Neural progenitor cell (in vitro differentiated cells): ENCODE measurements at regions not wholly inside any gene's neighbourhood (a gene's known extent, or its start where the extent isn't known, plus 50 kb on each side); places are given as distances from the start of the nearest gene placed in this dataset.
"Not testable (repeated sequence)": the region's sequence is repeated elsewhere in the genome, so short reads cannot be mapped to it uniquely, and the experiment has no call there.

ENCODE experiments used
- DNase-seq: peaks from one replicate; pipeline ENCODE4 v3.0.0-alpha.2; 2016; ENCODE audit warnings: low spot score
- H2AFZ ChIP-seq: fragments of 200-600 bp; sonication (generic); replicated peaks from 2 replicates; pipeline ENCODE4 v1.6.1; 2016; ENCODE audit warnings: antibody characterized with exemption
- H3F3A ChIP-seq: fragments of 200-600 bp; sonication (generic); 2 replicates; pipeline ENCODE4 v1.6.1; 2016; ENCODE audit warnings: antibody characterized with exemption, low read depth
- H3K27ac ChIP-seq: fragments of 200-600 bp; sonication (generic); 2 replicates; pipeline ENCODE4 v1.5.1; 2016; ENCODE audit warnings: mild to moderate bottlenecking
- H3K27me3 ChIP-seq: fragments of 200-600 bp; sonication (generic); 2 replicates; pipeline ENCODE4 v1.6.1; 2016; ENCODE audit warnings: mild to moderate bottlenecking, moderate library complexity
- H3K36me3 ChIP-seq: fragments of 200-600 bp; sonication (generic); 2 replicates; pipeline ENCODE4 v1.5.1; 2016
- H3K4me1 ChIP-seq: fragments of 200-600 bp; sonication (generic); 2 replicates; pipeline ENCODE4 v1.6.1; 2016; ENCODE audit warnings: mixed run types
- H3K4me2 ChIP-seq: fragments of 200-600 bp; sonication (generic); 2 replicates; pipeline ENCODE4 v1.6.1; 2016
- H3K4me3 ChIP-seq: fragments of 200-600 bp; sonication (generic); 2 replicates; pipeline ENCODE4 v1.5.1; 2016
- H3K79me2 ChIP-seq: fragments of 200-600 bp; sonication (generic); 2 replicates; pipeline ENCODE4 v1.6.1; 2016; ENCODE audit warnings: low read depth
- H3K9ac ChIP-seq: fragments of 200-600 bp; sonication (generic); 2 replicates; pipeline ENCODE4 v1.6.1; 2016
- H3K9me3 ChIP-seq: fragments of 200-600 bp; sonication (generic); 2 replicates; pipeline ENCODE4 v1.5.1; 2016; ENCODE audit warnings: low read depth
- H4K20me1 ChIP-seq: fragments of 200-600 bp; sonication (generic); 2 replicates; pipeline ENCODE4 v1.6.1; 2016; ENCODE audit warnings: low read depth
- H3K27ac Mint-ChIP-seq: 3 replicates; pipeline ENCODE4 v1.8.0; 2021; ENCODE audit warnings: mixed read lengths
- H3K27me3 Mint-ChIP-seq: 2 replicates; pipeline ENCODE4 v1.8.0; 2022; ENCODE audit warnings: low read depth, mild to moderate bottlenecking, inconsistent platforms, moderate library complexity, mixed read lengths; ENCODE audit not compliant: insufficient read depth
- H3K36me3 Mint-ChIP-seq: 3 replicates; pipeline ENCODE4 v1.8.0; 2021; ENCODE audit warnings: mixed read lengths
- H3K4me1 Mint-ChIP-seq: 3 replicates; pipeline ENCODE4 v1.8.0; 2021; ENCODE audit warnings: mixed read lengths
- H3K4me3 Mint-ChIP-seq: 3 replicates; pipeline ENCODE4 v1.8.0; 2021; ENCODE audit warnings: mild to moderate bottlenecking, moderate library complexity, mixed read lengths
- H3K9me3 Mint-ChIP-seq: 3 replicates; pipeline ENCODE4 v1.8.0; 2020; ENCODE audit warnings: mixed read lengths
- EZH2 ChIP-seq: fragments of 200-600 bp; sonication (generic); IDR thresholded peaks from 2 replicates; pipeline ENCODE4 v1.6.1; 2017; ENCODE audit warnings: antibody characterized with exemption, mild to moderate bottlenecking, moderate library complexity
- EZH2phosphoT487 ChIP-seq: fragments of 200-600 bp; sonication (generic); IDR thresholded peaks from 2 replicates; pipeline ENCODE4 v1.6.1; 2017; ENCODE audit warnings: antibody characterized with exemption
- TF ChIP-seq, protein P1 (sequence below): fragments of 200-600 bp; sonication (generic); IDR thresholded peaks from 2 replicates; pipeline ENCODE4 v1.5.1; 2017; ENCODE audit warnings: antibody characterized with exemption, mild to moderate bottlenecking

GRCh38 chr21:9732605-9733004, 788.8 kb upstream of the TPTE start:
- not testable (repeated sequence) for H3K4me3 Mint-ChIP-seq, H3K27me3 ChIP-seq, H3K4me2 ChIP-seq, H3K27me3 Mint-ChIP-seq, H3K27ac ChIP-seq, H3K4me3 ChIP-seq, H3K79me2 ChIP-seq, H2AFZ ChIP-seq, H3K9ac ChIP-seq, H3K27ac Mint-ChIP-seq, H3K4me1 Mint-ChIP-seq, H4K20me1 ChIP-seq, DNase-seq, H3F3A ChIP-seq, H3K36me3 ChIP-seq, H3K4me1 ChIP-seq, H3K36me3 Mint-ChIP-seq
- H3K9me3 Mint-ChIP-seq, result peaks cover 19% of the 10 kb centered on the region
- H3K9me3 ChIP-seq, result peaks cover 83% of the 10 kb centered on the region

DNA sequence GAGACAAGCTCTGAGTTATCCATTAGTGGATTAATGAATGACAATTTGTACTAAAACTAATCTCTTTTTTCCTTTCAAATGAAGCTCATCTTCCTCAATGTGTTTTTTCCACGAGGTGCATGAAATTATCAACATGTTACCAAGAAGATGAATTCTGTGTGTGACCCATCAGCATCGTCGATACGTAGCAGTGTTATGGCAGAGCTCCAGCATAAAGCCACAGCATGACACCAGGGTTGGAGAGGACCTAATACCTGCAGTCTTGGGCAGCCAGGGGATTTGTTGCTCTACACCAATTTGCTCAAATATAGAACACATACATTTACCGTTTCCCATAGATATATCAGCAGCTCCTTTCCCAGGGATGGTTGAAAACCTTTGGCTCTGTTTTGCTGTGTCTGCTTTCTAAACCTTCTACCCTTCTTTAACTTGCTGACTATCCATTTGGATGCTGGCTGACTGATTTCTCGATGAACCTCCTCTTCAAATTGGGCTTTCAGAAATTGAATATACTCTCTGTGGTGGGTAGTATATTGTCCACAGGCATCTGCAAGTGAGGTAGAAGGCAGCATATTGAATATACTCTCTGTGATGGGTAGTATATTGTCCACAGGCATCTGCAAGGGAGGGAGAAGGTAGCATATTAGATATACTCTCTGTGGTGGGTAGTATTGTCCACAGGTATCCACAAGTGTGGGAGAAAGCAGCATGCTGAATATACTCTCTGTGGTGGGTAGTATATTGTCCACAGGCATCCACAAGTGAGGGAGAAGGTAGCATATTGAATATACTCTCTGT, 787.4 kb upstream of the TPTE start:
- H3K27ac Mint-ChIP-seq, H3K36me3 ChIP-seq, DNase-seq, H3F3A ChIP-seq, H3K4me3 Mint-ChIP-seq, H3K36me3 Mint-ChIP-seq, H2AFZ ChIP-seq, H3K27ac ChIP-seq, H3K4me3 ChIP-seq, H4K20me1 ChIP-seq, H3K79me2 ChIP-seq, H3K9ac ChIP-seq, H3K4me1 ChIP-seq, H3K27me3 Mint-ChIP-seq, H3K4me1 Mint-ChIP-seq, H3K27me3 ChIP-seq, H3K9me3 Mint-ChIP-seq, H3K4me2 ChIP-seq: not testable (repeated sequence)
- peaks cover 83% of the 10 kb centered on the region for H3K9me3 ChIP-seq

GRCh38 chr21:9735421-9735961, 785.9 kb upstream of the TPTE start:
- Histone ChIP-seq H3F3A (no peaks in the 10 kb centered on the region), H3K36me3 (no peaks in the 10 kb centered on the region), H3K27me3 (no peaks in the 10 kb centered on the region), H3K4me1 (no peaks in the 10 kb centered on the region), H4K20me1 (no peaks in the 10 kb centered on the region), H3K9ac (no peak overlapping the region), H2AFZ (no peak overlapping the region), H3K4me2 (no peak overlapping the region), H3K79me2 (no peaks in the 10 kb centered on the region), H3K4me3 (no peak overlapping the region), H3K27ac (no peak overlapping the region), H3K9me3 (peaks cover 82% of the 10 kb centered on the region)
- TF ChIP-seq, protein P1, sequence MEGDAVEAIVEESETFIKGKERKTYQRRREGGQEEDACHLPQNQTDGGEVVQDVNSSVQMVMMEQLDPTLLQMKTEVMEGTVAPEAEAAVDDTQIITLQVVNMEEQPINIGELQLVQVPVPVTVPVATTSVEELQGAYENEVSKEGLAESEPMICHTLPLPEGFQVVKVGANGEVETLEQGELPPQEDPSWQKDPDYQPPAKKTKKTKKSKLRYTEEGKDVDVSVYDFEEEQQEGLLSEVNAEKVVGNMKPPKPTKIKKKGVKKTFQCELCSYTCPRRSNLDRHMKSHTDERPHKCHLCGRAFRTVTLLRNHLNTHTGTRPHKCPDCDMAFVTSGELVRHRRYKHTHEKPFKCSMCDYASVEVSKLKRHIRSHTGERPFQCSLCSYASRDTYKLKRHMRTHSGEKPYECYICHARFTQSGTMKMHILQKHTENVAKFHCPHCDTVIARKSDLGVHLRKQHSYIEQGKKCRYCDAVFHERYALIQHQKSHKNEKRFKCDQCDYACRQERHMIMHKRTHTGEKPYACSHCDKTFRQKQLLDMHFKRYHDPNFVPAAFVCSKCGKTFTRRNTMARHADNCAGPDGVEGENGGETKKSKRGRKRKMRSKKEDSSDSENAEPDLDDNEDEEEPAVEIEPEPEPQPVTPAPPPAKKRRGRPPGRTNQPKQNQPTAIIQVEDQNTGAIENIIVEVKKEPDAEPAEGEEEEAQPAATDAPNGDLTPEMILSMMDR, result no peak
- TF ChIP-seq EZH2 (no peak), EZH2phosphoT487 (no peak)
- Mint-ChIP-seq H3K27me3 (peaks cover 2% of the 10 kb centered on the region), H3K4me1 (no peaks in the 10 kb centered on the region), H3K36me3 (no peaks in the 10 kb centered on the region), H3K27ac (no peak overlapping the region), H3K9me3 (peaks cover 4% of the 10 kb centered on the region), H3K4me3 (no peak overlapping the region)
- DNase-seq, result no peak

DNA sequence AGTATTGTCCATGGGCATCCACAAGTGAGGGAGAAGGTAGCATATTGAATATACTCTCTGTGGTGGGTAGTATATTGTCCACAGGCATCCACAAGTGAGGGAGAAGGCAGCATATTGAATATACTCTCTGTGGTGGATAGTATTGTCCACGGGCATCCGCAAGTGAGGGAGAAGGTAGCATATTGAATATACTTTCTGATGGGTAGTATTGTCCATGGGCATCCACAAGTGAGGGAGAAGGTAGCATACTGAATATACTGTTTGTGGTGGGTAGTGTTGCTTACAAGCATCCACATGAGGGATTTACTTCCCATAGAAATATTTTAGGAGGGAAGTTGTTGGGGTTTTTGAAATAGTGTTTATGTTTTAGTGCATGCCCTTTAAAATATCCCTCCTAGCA, 784.1 kb upstream of the TPTE start:
- not testable (repeated sequence) for H3K4me2 ChIP-seq, H3K27ac Mint-ChIP-seq, H2AFZ ChIP-seq, H4K20me1 ChIP-seq, H3F3A ChIP-seq, H3K9ac ChIP-seq, H3K4me1 ChIP-seq, H3K4me3 Mint-ChIP-seq, H3K4me1 Mint-ChIP-seq, H3K36me3 Mint-ChIP-seq, H3K27me3 ChIP-seq, DNase-seq, H3K79me2 ChIP-seq, H3K27me3 Mint-ChIP-seq, H3K27ac ChIP-seq, H3K4me3 ChIP-seq, H3K36me3 ChIP-seq
- peaks cover 79% of the 10 kb centered on the region for H3K9me3 ChIP-seq
- H3K9me3 Mint-ChIP-seq, result peaks cover 19% of the 10 kb centered on the region

GRCh38 chr21:9737871-9738515, 783.4 kb upstream of the TPTE start:
- H3K4me1 ChIP-seq, H3K4me1 Mint-ChIP-seq, H3K27ac Mint-ChIP-seq, H3K36me3 ChIP-seq, H3K27me3 Mint-ChIP-seq, DNase-seq, H2AFZ ChIP-seq, H3K4me2 ChIP-seq, H3K27me3 ChIP-seq, H4K20me1 ChIP-seq, H3K79me2 ChIP-seq, H3K4me3 ChIP-seq, H3K4me3 Mint-ChIP-seq, H3F3A ChIP-seq, H3K9ac ChIP-seq, H3K36me3 Mint-ChIP-seq, H3K27ac ChIP-seq: not testable (repeated sequence)
- peaks cover 22% of the 10 kb centered on the region for H3K9me3 Mint-ChIP-seq
- H3K9me3 ChIP-seq, result peaks cover 76% of the 10 kb centered on the region
